M059J (cell line): ENCODE measurements at regions not wholly inside any gene's neighbourhood (a gene's known extent, or its start where the extent isn't known, plus 50 kb on each side); places are given as distances from the start of the nearest gene placed in this dataset.
A peak's percentile ranks its signal among the peaks of the same experiment; 100 is the strongest.

Experiments
- DNase-seq: peaks from one replicate; pipeline ENCODE4 v3.0.0-alpha.2; 2012; ENCODE audit warnings: low read depth

DNA sequence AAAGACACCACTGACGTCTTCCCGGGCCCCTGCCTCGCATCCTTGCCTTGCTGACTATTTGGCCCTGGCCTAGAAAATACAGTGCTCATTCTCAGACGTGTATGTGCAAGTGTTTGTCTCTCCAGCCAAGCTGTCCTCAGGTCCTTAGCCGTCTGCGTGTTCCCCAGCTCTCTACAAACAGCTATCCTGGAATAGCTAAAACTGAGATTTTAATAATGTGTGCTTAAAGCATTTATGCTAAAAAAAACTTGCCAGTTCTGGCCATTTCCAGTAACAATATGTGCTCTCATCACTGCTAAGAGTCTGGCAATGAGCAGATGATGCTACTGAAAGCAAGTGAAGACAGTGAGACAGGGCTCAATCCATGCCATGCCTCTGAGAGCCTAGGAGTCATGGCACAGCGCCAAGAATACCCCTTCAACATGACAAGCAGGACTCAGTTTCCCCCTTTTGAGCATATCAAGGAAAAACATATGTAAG, 55.7 kb downstream of the IRF2BP2 start:
- DNase-seq, result no peak

- DNase-seq, result peak; percentile 90
Observed at GRCh38 chr1:234553240-234554188, 56.5 kb downstream of the IRF2BP2 start.

DNA sequence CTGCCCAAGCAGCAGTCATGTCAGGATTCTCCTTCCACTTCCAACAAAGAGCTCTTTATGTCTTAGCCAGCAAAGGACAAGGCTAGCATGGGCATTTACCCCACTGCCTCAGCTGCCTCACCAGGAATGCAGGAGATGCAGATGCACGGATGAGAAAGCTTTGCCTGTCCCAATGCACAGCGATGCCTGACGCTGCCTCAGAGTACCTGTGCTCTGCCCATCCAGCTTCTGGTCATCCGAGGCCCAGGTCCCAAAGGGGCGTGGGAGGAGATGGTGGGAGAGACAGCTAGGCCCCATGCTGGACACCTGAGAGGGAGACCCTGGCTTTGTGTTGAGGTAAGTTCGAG, 59.0 kb downstream of the IRF2BP2 start:
- DNase-seq, result no peak

- DNase-seq, result no peak
Observed at GRCh38 chr1:234550341-234551031, 59.5 kb downstream of the IRF2BP2 start.

DNA sequence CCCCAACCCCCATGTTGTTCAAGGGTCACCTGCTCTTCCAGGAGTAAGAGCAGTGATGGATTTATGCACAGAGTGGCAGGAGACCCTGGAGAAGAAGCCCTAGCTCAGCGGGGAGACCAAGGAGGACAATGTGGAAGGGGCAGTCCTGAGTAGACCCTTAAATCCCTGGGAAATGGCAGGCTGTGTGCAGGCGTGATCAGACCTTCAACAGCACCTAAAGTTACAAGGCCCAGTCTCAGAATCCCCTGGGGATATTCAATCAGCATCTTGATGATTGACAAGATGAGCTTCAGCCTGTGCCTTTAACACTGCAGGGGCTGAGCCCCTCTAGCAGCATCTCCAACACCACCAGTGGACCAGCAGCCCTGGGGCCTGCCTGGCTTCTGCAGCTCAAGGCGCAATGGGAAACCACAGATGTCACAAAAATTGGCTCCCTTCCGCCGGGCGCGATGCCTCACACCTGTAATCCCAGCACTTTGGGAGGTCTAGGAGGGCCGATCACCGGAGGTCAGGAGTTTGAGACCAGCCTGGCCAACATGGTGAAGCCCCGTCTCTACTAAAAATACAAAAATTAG, 60.4 kb downstream of the IRF2BP2 start:
- no peak for DNase-seq

GRCh38 chr1:234546890-234547788, 62.8 kb downstream of the IRF2BP2 start:
- no peak for DNase-seq

DNA sequence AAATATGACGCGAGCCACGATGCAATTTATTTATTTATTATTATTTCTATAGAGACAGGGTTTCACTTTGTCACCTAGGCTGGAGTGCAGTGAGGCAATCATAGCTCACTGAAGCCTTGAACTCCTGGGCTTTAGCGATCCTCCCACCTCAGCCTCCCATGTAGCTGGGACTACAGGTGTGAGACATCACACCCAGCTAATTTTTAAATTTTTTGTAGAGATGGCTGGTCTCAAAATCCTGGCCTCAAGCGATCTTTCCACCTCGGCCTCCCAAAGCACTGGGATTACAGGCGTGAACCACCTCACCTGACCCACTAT, 63.6 kb downstream of the IRF2BP2 start:
- DNase-seq, result no peak

GRCh38 chr1:234545517-234546386, 64.2 kb downstream of the IRF2BP2 start:
- no peak for DNase-seq

DNA sequence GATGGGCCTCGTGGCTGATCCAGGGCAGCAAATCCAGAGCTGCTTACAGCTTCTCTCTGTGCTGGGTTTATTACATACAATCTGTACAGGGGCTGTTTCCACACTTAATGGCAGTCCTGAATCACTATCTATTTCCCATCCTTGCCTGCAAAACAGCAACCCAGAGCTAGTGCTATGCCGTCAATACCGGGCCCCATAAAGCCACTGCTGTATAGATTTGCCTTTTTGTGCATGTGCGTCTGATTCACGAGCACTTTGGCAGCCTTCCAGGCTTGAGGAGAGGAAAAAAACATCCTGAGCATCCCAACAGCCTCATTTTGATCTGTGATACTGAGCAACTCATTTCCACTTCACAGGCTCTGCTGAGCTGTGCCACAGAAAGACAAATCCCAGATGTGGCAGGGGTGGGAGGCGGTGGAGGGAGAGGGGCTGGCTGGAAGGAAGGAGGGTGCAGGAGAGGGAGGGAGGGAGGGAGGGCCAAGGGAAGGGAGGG, 65.2 kb upstream of the TARBP1 start:
- DNase-seq, result peak; percentile 88

DNA sequence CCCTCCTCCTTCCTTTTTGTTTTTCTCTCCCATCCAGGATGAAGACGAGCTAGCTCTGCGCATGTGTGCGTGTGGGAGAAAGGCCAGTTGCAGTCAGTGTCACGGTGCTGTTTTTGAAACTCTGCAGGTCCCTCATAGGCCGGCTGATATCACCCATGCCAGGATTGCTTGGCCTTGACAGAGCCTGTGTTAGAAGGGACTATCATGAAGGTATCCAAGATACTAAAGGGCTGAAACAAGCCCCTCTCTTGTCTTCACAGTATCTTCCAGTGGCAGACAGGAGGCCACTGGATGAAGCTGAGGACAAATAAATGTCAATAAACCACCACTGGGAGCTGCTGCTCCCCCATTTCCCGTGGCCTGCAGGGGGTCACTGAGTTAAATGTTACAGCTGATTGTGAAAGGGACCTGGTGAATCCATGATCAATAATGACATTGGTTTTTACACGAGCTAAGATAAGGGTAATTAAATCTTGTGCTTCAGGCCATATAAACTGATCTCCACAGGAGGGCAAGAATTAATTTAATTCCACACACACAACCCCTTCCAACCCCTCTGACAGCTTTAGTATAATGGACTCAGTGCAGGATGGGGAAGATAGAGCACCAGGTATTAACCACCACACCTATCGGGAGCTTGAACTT, 64.6 kb upstream of the TARBP1 start:
- DNase-seq, result no peak

GRCh38 chr1:234542211-234542850, 63.4 kb upstream of the TARBP1 start:
- no peak for DNase-seq

- DNase-seq, result peak; percentile 58
Observed at GRCh38 chr1:234541286-234541975, 62.5 kb upstream of the TARBP1 start.

DNA sequence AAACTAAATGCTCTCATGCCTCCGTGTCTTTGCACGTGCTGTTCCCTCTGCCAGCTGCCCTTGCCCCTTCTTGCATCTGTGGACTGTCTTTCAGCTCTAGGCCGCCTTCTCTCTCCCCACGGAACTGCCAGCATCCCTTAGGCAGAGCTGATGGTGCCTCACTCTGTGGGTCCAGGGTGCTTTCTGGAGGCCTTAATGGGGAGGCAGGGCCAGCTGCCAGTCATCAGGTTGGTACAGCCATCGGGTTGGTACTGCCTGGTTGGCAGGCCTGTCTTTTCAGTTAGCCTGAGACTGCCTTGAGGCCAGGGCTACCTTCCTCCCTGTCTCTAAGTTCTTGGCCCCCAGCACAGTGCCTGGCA, 61.4 kb upstream of the TARBP1 start:
- DNase-seq, result no peak

DNA sequence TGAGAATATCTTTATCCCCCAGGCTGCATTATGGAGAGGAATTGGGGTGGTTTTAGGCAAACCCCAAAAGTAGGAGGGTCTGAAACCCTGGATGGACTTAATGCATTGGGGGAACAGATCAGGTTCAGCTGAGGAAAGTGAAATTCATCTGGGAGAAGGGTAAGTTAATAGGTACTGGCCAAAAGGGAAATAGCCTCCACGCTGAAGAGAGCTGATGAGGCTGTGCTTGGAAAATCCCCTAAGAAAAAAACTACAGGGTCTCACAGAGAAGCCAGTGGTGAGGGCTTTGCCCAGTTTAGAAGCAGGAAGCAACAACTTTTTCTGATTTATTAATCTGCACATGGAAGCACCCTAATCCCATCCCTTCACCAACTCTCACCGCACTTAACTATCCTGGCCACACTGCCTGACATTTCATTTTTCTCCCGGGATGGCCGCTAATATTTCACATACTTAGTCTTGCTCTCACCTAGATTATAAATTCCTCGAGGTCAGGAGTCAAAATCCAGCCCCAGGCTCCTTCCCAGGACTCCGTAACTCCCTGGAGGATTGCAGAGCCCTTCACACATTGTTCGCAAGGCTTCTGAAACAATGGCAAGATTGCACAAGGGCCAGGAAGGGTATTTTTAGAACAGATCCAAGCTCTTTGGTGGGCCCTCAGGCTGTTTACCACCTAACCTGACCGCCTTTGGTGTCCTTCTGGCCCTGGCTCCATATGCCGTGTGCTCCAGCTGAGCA, 60.9 kb upstream of the TARBP1 start:
- no peak for DNase-seq

DNA sequence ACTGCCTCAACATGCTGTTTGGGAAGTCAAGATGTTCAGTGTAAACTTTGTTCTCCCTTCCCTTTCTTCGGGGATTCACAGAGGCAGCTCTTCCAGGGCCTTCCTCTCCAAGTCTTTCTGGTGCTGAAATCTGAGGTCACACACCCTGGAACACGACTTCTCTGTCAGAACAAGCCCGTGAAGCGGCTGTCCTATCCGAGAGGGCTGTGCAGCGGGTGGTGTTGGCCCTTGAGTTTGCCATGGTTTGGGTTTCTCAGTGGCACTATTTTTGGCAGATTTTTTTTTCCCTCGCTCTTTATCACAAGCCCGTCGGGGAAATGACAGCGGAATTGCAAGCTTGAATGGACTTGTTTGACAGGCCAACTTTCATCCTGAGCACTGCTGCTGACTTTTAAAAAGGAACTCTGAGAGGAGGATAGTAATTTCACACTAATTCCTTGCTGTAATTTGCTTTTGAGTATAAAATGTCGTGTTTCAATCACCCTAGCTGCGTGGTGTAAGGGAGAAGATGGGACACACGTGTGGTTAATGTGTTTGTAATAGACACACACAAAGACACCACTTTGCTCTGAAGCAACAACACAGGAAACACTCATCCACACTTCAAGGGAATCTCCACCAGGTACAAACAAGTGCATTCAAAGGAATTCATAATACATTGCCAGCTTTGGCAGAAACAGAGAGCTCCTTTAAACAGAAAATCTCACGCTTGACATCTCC, 60.1 kb upstream of the TARBP1 start:
- no peak for DNase-seq

- no peak for DNase-seq
Observed at GRCh38 chr1:234538062-234538731, 59.2 kb upstream of the TARBP1 start.

GRCh38 chr1:234537236-234537635, 58.3 kb upstream of the TARBP1 start:
- DNase-seq, result no peak
